Astrocyte of the cerebellum (primary cell): ENCODE measurements at regions not wholly inside any gene's neighbourhood (a gene's known extent, or its start where the extent isn't known, plus 50 kb on each side); places are given as distances from the start of the nearest gene placed in this dataset.

Experiments used
- DNase-seq: peaks from one replicate; pipeline ENCODE4 v3.0.0-alpha.2; 2011; ENCODE audit warnings: low read depth
- H3K4me3 ChIP-seq: 2 replicates; pipeline ENCODE4 v1.5.1; 2011; ENCODE audit warnings: mild to moderate bottlenecking, low read depth, low read length, moderate library complexity
- CTCF ChIP-seq: IDR thresholded peaks from 2 replicates; pipeline ENCODE4 v1.5.1; 2012; ENCODE audit warnings: low read length, low read depth, moderate library complexity, mild to moderate bottlenecking; ENCODE audit errors: missing control alignments
- in situ Hi-C: cut with HindIII; loops from 2 replicates; pipeline ENCODE4 v1.10.0; 2017; ENCODE audit warnings: low sequenced_read_pairs

DNA sequence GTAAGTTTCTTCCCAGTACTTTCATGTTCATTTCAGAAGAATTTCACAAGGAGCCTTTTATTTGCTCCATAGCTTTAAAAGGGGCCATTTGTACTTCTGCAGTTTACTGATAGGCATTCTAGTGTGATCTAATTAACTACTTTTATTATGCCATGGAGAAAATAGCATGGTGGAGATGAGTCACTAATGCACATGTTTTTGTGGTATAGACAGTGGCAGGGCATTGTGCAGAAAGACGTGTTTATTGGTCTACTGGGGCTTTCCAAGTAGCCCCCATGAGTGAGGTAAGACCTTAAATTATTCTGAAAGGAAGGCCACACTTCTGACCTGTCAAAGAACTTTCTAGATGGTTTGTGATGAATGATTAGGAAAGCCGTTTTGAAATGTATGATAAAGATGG is 810.0 kb upstream of the NR2F2 start:
- in situ Hi-C loops, result no loop called here
- no peak for TF ChIP-seq CTCF
- DNase-seq, result no peak

GRCh38 chr15:95520922-95521321 is 809.6 kb upstream of the NR2F2 start:
- in situ Hi-C loops, result no loop called here
- DNase-seq, result no peak
- no peak overlapping the region for H3K4me3 ChIP-seq
- TF ChIP-seq CTCF, result no peak

More for the DNA sequence above, 810.0 kb upstream of the NR2F2 start:
- H3K4me3 ChIP-seq, result no peak overlapping the region

DNA sequence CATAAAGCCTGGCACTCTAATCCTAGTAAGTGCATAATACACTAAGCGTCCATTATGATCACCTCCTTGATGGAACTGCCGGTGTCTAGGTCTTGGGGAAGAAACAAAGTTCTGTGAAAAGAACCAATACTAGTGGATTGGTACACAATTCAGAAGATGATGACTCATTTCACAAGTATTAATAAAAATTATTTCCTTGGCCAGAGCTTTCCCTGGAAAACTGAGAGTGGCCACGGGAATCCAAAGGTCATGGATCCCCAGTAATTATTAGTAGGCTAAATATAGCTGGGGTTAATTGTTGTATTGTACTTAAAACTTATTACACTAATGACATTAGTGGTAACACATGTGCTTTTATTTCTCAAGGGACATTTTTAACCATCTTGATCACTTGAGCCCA is 808.0 kb upstream of the NR2F2 start:
- DNase-seq, result no peak
- in situ Hi-C loops, result no loop called here
- no peak overlapping the region for H3K4me3 ChIP-seq
- no peak for TF ChIP-seq CTCF

- no peak for TF ChIP-seq CTCF
- in situ Hi-C loops, result no loop called here
- no peak for DNase-seq
- no peak overlapping the region for H3K4me3 ChIP-seq
Measured at GRCh38 chr15:95528920-95529319, 801.6 kb upstream of the NR2F2 start.

DNA sequence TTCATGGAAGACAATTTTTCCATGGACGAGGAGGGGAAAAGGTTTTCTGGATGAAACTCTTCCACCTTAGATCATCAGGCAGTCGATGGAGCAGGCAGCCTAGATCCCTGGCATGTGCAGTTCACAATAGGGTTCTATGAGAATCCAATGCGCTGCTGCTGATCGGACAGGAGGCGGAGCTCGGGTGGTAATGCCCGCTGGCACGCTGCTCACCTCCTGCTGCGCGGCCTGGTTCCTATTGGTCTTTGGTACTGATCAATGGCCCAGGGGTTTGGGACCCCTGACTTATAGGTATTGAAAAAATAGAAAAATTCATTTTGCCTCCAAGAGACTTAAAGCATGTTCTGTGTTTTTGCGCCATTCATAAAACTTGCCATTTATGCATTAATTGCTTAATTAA is 793.9 kb upstream of the NR2F2 start:
- in situ Hi-C loops, result no loop called here
- no peak for DNase-seq
- TF ChIP-seq CTCF, result no peak
- H3K4me3 ChIP-seq, result no peak overlapping the region

GRCh38 chr15:95538693-95539092 is 791.8 kb upstream of the NR2F2 start:
- H3K4me3 ChIP-seq, result no peak overlapping the region
- DNase-seq, result no peak
- in situ Hi-C loops, result no loop called here
- no peak for TF ChIP-seq CTCF

GRCh38 chr15:95541301-95541700 is 789.2 kb upstream of the NR2F2 start:
- in situ Hi-C loops, result no loop called here
- DNase-seq, result no peak
- H3K4me3 ChIP-seq, result no peak overlapping the region
- no peak for TF ChIP-seq CTCF
